Fibroblast of lung (primary cell): ENCODE measurements at regions not wholly inside any gene's neighbourhood (a gene's known extent, or its start where the extent isn't known, plus 50 kb on each side); places are given as distances from the start of the nearest gene placed in this dataset.

ENCODE experiments used
- DNase-seq, 2 donors: peaks; one replicate each; pipeline versions ENCODE4 v3.0.0 to v3.0.0-alpha.2; 2010; ENCODE audit warnings: low read depth in 2 of 2
- H2AFZ ChIP-seq: 2 replicates; pipeline ENCODE4 v1.5.1; 2012; ENCODE audit warnings: low read length, control low read depth, inconsistent platforms
- H3K27ac ChIP-seq: 2 replicates; pipeline ENCODE4 v1.5.1; 2011; ENCODE audit warnings: low read length, control low read depth; ENCODE audit not compliant: insufficient read depth
- H3K27me3 ChIP-seq: 2 replicates; pipeline ENCODE4 v1.5.1; 2011; ENCODE audit warnings: mild to moderate bottlenecking, low read length; ENCODE audit not compliant: control insufficient read depth, insufficient read depth
- H3K36me3 ChIP-seq: 2 replicates; pipeline ENCODE4 v1.5.1; 2011; ENCODE audit warnings: low read length; ENCODE audit not compliant: control insufficient read depth, insufficient read depth
- H3K4me1 ChIP-seq: 2 replicates; pipeline ENCODE4 v1.5.1; 2011; ENCODE audit warnings: low read length; ENCODE audit not compliant: control insufficient read depth, insufficient read depth; ENCODE audit errors: extremely low read depth
- H3K4me2 ChIP-seq: 2 replicates; pipeline ENCODE4 v1.5.1; 2011; ENCODE audit warnings: low read length, control low read depth; ENCODE audit not compliant: insufficient read depth; ENCODE audit errors: extremely low read depth
- H3K4me3 ChIP-seq, 4 experiments: fragments of 200-600 bp in 1 of 4; sonication (generic) in 1 of 4; replicated peaks in 1 of 4; 2 replicates each; pipeline ENCODE4 v1.5.1; 2011 to 2016; ENCODE audit warnings: low read length in 4 of 4, low read depth in 3 of 4, mild to moderate bottlenecking in 3 of 4, control low read depth in 2 of 4, inconsistent platforms in 1 of 4, mixed read lengths in 1 of 4; ENCODE audit not compliant: insufficient read depth in 1 of 4; ENCODE audit errors: control extremely low read depth in 1 of 4
- H3K79me2 ChIP-seq: 2 replicates; pipeline ENCODE4 v1.5.1; 2012; ENCODE audit warnings: mild to moderate bottlenecking, low read length, inconsistent platforms; ENCODE audit not compliant: control insufficient read depth, insufficient read depth
- H3K9ac ChIP-seq: 2 replicates; pipeline ENCODE4 v1.5.1; 2011; ENCODE audit warnings: mild to moderate bottlenecking, low read length, control low read depth; ENCODE audit not compliant: insufficient read depth
- H3K9me3 ChIP-seq: 2 replicates; pipeline ENCODE4 v1.5.1; 2012; ENCODE audit warnings: low read depth, low read length; ENCODE audit not compliant: control insufficient read depth, insufficient read depth
- H4K20me1 ChIP-seq: 2 replicates; pipeline ENCODE4 v1.5.1; 2011; ENCODE audit warnings: low read length; ENCODE audit not compliant: control insufficient read depth, insufficient read depth; ENCODE audit errors: extremely low read depth
- EZH2 ChIP-seq: IDR thresholded peaks from 2 replicates; pipeline ENCODE4 v1.5.1; 2012; ENCODE audit warnings: low read length, control low read depth, mild to moderate bottlenecking; ENCODE audit errors: missing control alignments
- TF ChIP-seq, protein P1 (sequence below), 2 donors: IDR thresholded peaks in 1 of 2; conservative IDR thresholded peaks in 1 of 2; 1 replicate in 1 of 2; 2 replicates in 1 of 2; pipeline ENCODE4 v1.5.1; 2011 to 2012; ENCODE audit warnings: low read length in 2 of 2, control low read depth in 1 of 2, inconsistent platforms in 1 of 2, low read depth in 1 of 2, mild to moderate bottlenecking in 1 of 2

DNA sequence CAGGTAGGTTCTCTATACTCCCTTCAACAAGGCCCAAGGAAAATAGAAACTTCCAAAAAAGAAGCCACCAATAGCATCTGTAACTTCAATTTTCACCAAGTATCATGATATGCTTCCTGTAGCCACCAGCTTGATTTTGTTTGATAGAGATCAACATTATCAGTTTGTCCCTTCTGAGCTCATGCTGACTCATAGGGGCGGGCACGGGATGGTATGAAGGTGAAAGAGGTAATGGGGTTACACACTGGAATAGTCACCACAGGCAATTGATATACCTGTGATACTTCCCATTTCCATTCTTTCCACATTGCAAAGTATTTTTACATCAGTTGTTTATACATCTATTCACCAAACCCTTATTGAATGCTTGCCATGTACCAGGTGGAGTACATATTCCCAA is 134.1 kb downstream of the KCNA5 start:
- Histone ChIP-seq H3K9me3 (no peaks in the 10 kb centered on the region), H3K27ac (no peak overlapping the region)
- DNase-seq: no peak

DNA sequence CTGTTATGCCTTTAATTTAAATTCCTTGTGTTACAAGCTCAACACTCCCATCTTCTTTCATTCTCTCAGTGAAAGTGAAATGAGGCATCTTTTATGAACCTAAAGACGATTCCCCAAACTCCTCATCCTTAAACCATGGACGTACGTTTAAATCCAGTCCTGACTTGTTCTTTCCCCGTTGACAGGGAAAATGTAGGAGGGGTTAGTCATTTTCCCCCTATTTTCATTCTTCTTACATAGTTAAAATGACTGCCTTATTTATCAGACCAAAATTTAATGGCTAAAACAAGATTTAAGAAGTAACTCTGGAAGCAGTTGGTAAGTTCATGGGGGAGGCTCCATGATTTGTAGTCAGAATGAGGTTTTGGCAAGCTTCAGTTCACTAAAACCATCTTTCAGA is 134.9 kb downstream of the KCNA5 start:
- H3K27ac ChIP-seq: no peak overlapping the region
- TF ChIP-seq EZH2: no peak
- TF ChIP-seq, protein P1, sequence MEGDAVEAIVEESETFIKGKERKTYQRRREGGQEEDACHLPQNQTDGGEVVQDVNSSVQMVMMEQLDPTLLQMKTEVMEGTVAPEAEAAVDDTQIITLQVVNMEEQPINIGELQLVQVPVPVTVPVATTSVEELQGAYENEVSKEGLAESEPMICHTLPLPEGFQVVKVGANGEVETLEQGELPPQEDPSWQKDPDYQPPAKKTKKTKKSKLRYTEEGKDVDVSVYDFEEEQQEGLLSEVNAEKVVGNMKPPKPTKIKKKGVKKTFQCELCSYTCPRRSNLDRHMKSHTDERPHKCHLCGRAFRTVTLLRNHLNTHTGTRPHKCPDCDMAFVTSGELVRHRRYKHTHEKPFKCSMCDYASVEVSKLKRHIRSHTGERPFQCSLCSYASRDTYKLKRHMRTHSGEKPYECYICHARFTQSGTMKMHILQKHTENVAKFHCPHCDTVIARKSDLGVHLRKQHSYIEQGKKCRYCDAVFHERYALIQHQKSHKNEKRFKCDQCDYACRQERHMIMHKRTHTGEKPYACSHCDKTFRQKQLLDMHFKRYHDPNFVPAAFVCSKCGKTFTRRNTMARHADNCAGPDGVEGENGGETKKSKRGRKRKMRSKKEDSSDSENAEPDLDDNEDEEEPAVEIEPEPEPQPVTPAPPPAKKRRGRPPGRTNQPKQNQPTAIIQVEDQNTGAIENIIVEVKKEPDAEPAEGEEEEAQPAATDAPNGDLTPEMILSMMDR (conservative IDR thresholded peaks at IDR 0.05 in 1 of 2, IDR thresholded peaks at IDR 0.05 in 1 of 2; ENCODE audit: low read depth in 1 of 2, low read length in 2 of 2): no peak
- H3K9ac ChIP-seq: no peak overlapping the region
- H3K36me3 ChIP-seq: no peaks in the 10 kb centered on the region
- peaks cover 2% of the 10 kb centered on the region for H3K4me1 ChIP-seq
- no peaks in the 10 kb centered on the region for H4K20me1 ChIP-seq
- no peaks in the 10 kb centered on the region for H3K79me2 ChIP-seq
- no peak overlapping the region for H3K4me3 ChIP-seq
- H3K27me3 ChIP-seq: no peaks in the 10 kb centered on the region
- no peak for DNase-seq
- no peak overlapping the region for H3K4me2 ChIP-seq
- H2AFZ ChIP-seq: no peak overlapping the region
- H3K9me3 ChIP-seq: no peaks in the 10 kb centered on the region

More for the DNA sequence above, 134.1 kb downstream of the KCNA5 start:
- Histone ChIP-seq H3K4me2 (no peak overlapping the region), H3K27me3 (no peaks in the 10 kb centered on the region), H3K9ac (no peak overlapping the region), H4K20me1 (no peaks in the 10 kb centered on the region), H3K79me2 (no peaks in the 10 kb centered on the region), H3K4me1 (peaks cover 2% of the 10 kb centered on the region), H2AFZ (no peak overlapping the region), H3K36me3 (no peaks in the 10 kb centered on the region), H3K4me3 (no peak overlapping the region)
- no peak for TF ChIP-seq EZH2
- TF ChIP-seq, protein P1 (conservative IDR thresholded peaks at IDR 0.05 in 1 of 2, IDR thresholded peaks at IDR 0.05 in 1 of 2; ENCODE audit: low read depth in 1 of 2, low read length in 2 of 2): no peak

DNA sequence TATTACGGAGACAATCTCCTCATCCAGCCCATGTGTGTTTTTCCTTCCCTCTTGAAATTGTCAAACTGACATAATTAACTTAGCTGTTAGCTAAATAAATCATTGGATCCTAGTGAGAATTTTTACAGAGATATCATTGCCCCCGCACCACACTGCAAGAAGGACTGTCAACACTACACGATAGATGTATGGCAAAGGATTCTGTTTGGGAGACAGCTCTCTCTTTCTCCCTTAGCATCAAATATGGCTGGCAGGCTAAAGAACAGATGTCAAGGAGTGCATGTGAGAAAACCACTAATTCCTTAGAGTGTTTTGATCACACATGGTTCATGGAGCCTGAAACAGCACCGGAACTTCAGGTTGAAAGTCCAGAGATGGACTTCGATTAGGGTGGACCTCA is 136.8 kb downstream of the KCNA5 start:
- Histone ChIP-seq H3K27me3 (no peaks in the 10 kb centered on the region), H3K27ac (no peak overlapping the region), H3K36me3 (no peaks in the 10 kb centered on the region), H3K4me3 (no peak overlapping the region), H4K20me1 (no peaks in the 10 kb centered on the region), H3K4me1 (no peaks in the 10 kb centered on the region), H3K4me2 (no peak overlapping the region), H3K79me2 (no peaks in the 10 kb centered on the region), H3K9ac (no peak overlapping the region), H3K9me3 (no peaks in the 10 kb centered on the region), H2AFZ (no peak overlapping the region)
- no peak for TF ChIP-seq EZH2
- TF ChIP-seq, protein P1 (conservative IDR thresholded peaks at IDR 0.05 in 1 of 2, IDR thresholded peaks at IDR 0.05 in 1 of 2; ENCODE audit: low read depth in 1 of 2, low read length in 2 of 2): no peak
- DNase-seq: no peak
